SK-N-SH (cell line): ENCODE measurements at regions not wholly inside any gene's neighbourhood (a gene's known extent, or its start where the extent isn't known, plus 50 kb on each side); places are given as distances from the start of the nearest gene placed in this dataset.
A peak's percentile ranks its signal among the peaks of the same experiment; 100 is the strongest.

ENCODE experiments used
- CTCF ChIA-PET: fragments of 300-600, 350-600 bp; formaldehyde crosslinking; extraction: SDS; loops from one replicate; lab custom pipeline; 2021; lab: Yijun Ruan, JAX
- POLR2A ChIA-PET: fragments of 350-600 bp; sonication (Branson Sonifier 250); formaldehyde crosslinking; extraction: SDS; loops from one replicate; lab custom pipeline; 2020; ENCODE audit warnings: antibody characterized with exemption, inconsistent platforms; lab: Yijun Ruan, JAX
- DNase-seq: peaks from one replicate; pipeline ENCODE4 v3.0.0; 2012
- H2AFZ ChIP-seq: fragments of 200-600 bp; sonication (generic); 2 replicates; pipeline ENCODE4 v1.8.1; 2016; ENCODE audit warnings: antibody characterized with exemption, mild to moderate bottlenecking, low read depth
- H3F3A ChIP-seq: fragments of 200-600 bp; sonication (generic); replicated peaks from 2 replicates; pipeline ENCODE3; 2016; ENCODE audit warnings: antibody characterized with exemption, mild to moderate bottlenecking; ENCODE audit not compliant: insufficient read depth
- H3K27ac ChIP-seq, 2 experiments: fragments of 200-500 bp in 1 of 2; fragments of 200-600 bp in 1 of 2; sonication (Bioruptor generic) in 1 of 2; sonication (generic), shearing (Covaris generic) in 1 of 2; 2 replicates each; pipeline versions ENCODE4 v1.5.1 to v1.6.1; 2014 to 2016; ENCODE audit warnings: low read depth in 2 of 2, inconsistent platforms in 1 of 2, low read length in 1 of 2, mild to moderate bottlenecking in 1 of 2, mixed read lengths in 1 of 2
- H3K27me3 ChIP-seq: fragments of 200-600 bp; sonication (generic), shearing (Covaris generic); 2 replicates; pipeline ENCODE4 v1.6.1; 2016; ENCODE audit warnings: mixed run types; ENCODE audit not compliant: insufficient read depth
- H3K36me3 ChIP-seq, 2 experiments: fragments of 200-500 bp in 1 of 2; fragments of 200-600 bp in 1 of 2; sonication (Bioruptor generic) in 1 of 2; sonication (generic) in 1 of 2; replicated peaks in 1 of 2; 2 replicates each; pipeline versions ENCODE3 to v1.5.1; 2014 to 2016; ENCODE audit warnings: low read length in 1 of 2, mild to moderate bottlenecking in 1 of 2; ENCODE audit not compliant: insufficient read depth in 2 of 2, control insufficient read depth in 1 of 2
- H3K4me1 ChIP-seq, 2 experiments: fragments of 200-500 bp in 1 of 2; fragments of 200-600 bp in 1 of 2; sonication (Bioruptor generic) in 1 of 2; sonication (generic), shearing (Covaris generic) in 1 of 2; 2 replicates each; pipeline versions ENCODE4 v1.5.1 to v1.6.1; 2014 to 2016; ENCODE audit warnings: low read depth in 1 of 2, low read length in 1 of 2, mixed run types in 1 of 2; ENCODE audit not compliant: insufficient read depth in 2 of 2, control insufficient read depth in 1 of 2
- H3K4me2 ChIP-seq: fragments of 200-600 bp; sonication (generic), shearing (Covaris generic); 2 replicates; pipeline ENCODE4 v1.6.1; 2017; ENCODE audit warnings: mixed run types
- H3K4me3 ChIP-seq, 2 experiments: fragments of 200-500 bp in 1 of 2; fragments of 200-600 bp in 1 of 2; sonication (Bioruptor generic) in 1 of 2; sonication (generic), shearing (Covaris generic) in 1 of 2; 2 replicates each; pipeline versions ENCODE4 v1.5.1 to v1.8.1; 2014 to 2016; ENCODE audit warnings: low read depth in 2 of 2, inconsistent platforms in 1 of 2, low read length in 1 of 2, mild to moderate bottlenecking in 1 of 2, mixed read lengths in 1 of 2, moderate library complexity in 1 of 2
- H3K79me2 ChIP-seq: fragments of 200-600 bp; sonication (generic); 2 replicates; pipeline ENCODE4 v1.8.1; 2017; ENCODE audit warnings: mild to moderate bottlenecking; ENCODE audit not compliant: insufficient read depth
- H3K9ac ChIP-seq: fragments of 200-600 bp; sonication (generic); 2 replicates; pipeline ENCODE4 v1.6.1; 2017; ENCODE audit warnings: mixed run types
- H3K9me2 ChIP-seq: fragments of 200-600 bp; sonication (generic); 2 replicates; pipeline ENCODE4 v1.6.1; 2017; ENCODE audit warnings: mixed run types
- H3K9me3 ChIP-seq: fragments of 200-600 bp; sonication (generic); 2 replicates; pipeline ENCODE4 v1.6.1; 2017; ENCODE audit warnings: mixed run types, mild to moderate bottlenecking, moderate library complexity
- H4K20me1 ChIP-seq: fragments of 200-600 bp; sonication (generic); 2 replicates; pipeline ENCODE4 v1.6.1; 2017; ENCODE audit warnings: mild to moderate bottlenecking, mixed run types; ENCODE audit not compliant: insufficient read depth
- CTCF ChIP-seq: fragments of 200-600 bp; sonication (generic); IDR thresholded peaks from 2 replicates; pipeline ENCODE4 v1.6.1; 2017; ENCODE audit warnings: antibody characterized with exemption, mild to moderate bottlenecking, moderate library complexity
- JUND ChIP-seq: IDR thresholded peaks from 2 replicates; pipeline ENCODE4 v1.4.0; 2012
- NRF1 ChIP-seq: IDR thresholded peaks from 2 replicates; pipeline ENCODE4 v1.6.1; 2012; ENCODE audit warnings: low read depth, mild to moderate bottlenecking, low read length
- POLR2AphosphoS5 ChIP-seq: IDR thresholded peaks from 2 replicates; pipeline ENCODE4 v1.6.1; 2012; ENCODE audit warnings: low read depth, low read length
- RAD21 ChIP-seq: IDR thresholded peaks from 2 replicates; pipeline ENCODE4 v1.6.1; 2012; ENCODE audit warnings: mild to moderate bottlenecking, low read length
- RFX5 ChIP-seq: IDR thresholded peaks from 2 replicates; pipeline ENCODE4 v1.6.1; 2012; ENCODE audit warnings: mild to moderate bottlenecking, improper control_type of control experiment, low read length
- SIN3A ChIP-seq: IDR thresholded peaks from 2 replicates; pipeline ENCODE4 v1.6.1; 2012; ENCODE audit warnings: low read depth, mild to moderate bottlenecking, low read length, moderate library complexity, borderline replicate concordance
- TCF12 ChIP-seq: IDR thresholded peaks from 2 replicates; pipeline ENCODE4 v1.4.0; 2012
- TEAD4 ChIP-seq: IDR thresholded peaks from 2 replicates; pipeline ENCODE4 v1.4.0; 2012; ENCODE audit warnings: mild to moderate bottlenecking, borderline replicate concordance; ENCODE audit not compliant: insufficient read depth
- USF1 ChIP-seq: IDR thresholded peaks from 2 replicates; pipeline ENCODE4 v1.4.0; 2012; ENCODE audit warnings: low read depth, borderline replicate concordance
- WGBS: methylation state at CpG from one replicate; pipeline ENCODE4 v1.1.6; 2017; ENCODE audit warnings: low lambda C conversion rate; 5-methylcytosine and 5-hydroxymethylcytosine counted together

DNA sequence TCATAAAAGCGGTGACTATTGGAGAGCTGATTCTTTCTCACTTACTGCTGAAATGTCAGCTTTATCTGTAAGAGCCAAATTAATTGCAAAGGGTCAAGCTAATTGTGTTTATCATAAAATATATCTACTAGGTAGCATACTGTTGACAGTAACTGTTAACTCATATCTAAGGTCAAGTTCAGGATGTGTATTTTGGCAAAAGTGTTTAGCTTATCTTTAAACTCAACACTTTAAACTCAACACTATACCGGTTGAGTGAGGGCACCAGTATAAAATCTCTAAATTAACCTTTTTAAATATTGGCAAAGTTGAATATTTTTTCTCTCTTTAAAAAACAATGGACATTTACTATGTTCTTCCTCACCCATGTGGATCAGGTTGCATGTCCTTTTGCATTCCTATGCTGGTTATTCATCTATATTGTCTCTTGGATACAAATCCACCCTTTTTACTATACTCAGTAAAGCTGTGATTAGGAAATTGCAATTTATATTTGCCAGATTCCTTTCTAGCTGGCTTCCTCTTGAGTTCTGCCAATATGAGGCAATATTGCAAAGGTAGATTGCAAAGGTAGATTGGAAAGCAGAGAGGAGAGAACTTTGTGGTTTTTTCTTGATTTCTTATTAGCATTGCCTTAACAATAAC, 344.6 kb upstream of the DCBLD2 start:
- Histone ChIP-seq H3K9ac (no peak overlapping the region), H4K20me1 (no peaks in the 10 kb centered on the region), H3K36me3 (no peaks in the 10 kb centered on the region), H3K27me3 (no peaks in the 10 kb centered on the region), H3K27ac (peak overlapping the region in 1 of 2 experiments; percentile 28; a peak in 1 of 4 replicates), H3K79me2 (no peaks in the 10 kb centered on the region), H3K4me3 (no peak overlapping the region), H3K9me3 (no peaks in the 10 kb centered on the region), H3K9me2 (no peaks in the 10 kb centered on the region), H2AFZ (no peak overlapping the region), H3F3A (no peaks in the 10 kb centered on the region), H3K4me1 (no peaks in the 10 kb centered on the region; a peak in 1 of 4 replicates), H3K4me2 (no peak overlapping the region)
- 9% methylated on average over 2 of the region's 2 CpGs for WGBS
- ChIA-PET CTCF (no interaction called here), POLR2A (no interaction called here)
- DNase-seq: no peak
- TF ChIP-seq CTCF: no peak
- TF ChIP-seq USF1: no peak
- TF ChIP-seq TCF12: no peak
- no peak for TF ChIP-seq NRF1
- no peak for TF ChIP-seq POLR2AphosphoS5
- TF ChIP-seq JUND: no peak
- TF ChIP-seq SIN3A: no peak

DNA sequence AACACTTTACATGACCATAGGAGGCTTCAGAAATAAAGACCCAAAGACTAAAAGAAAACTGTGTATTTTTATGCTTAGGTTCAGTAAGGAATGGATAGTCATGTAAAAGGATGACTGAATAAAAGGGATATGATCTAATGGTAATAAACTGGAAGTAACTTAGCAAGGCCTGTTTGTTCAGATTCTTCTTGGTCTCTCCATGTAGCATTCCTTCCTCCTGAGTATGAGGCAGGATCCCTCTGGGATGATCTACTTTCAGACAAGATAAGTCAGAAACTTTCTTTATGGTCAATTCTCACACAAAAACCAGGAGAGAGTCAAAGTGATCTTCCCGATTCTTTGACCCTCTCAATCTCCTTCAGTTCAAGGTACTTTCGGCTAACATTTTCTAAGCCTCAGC, 340.8 kb upstream of the DCBLD2 start:
- no peak for DNase-seq

GRCh38 chr3:99240700-99241099, 339.2 kb upstream of the DCBLD2 start:
- no peak overlapping the region for H3K4me3 ChIP-seq
- no peaks in the 10 kb centered on the region for H4K20me1 ChIP-seq
- TF ChIP-seq TEAD4 (no peak), RAD21 (no peak), CTCF (no peak)
- TF ChIP-seq, all 33 proteins: peak for 0
- Histone ChIP-seq H2AFZ (no peak overlapping the region), H3F3A (no peaks in the 10 kb centered on the region), H3K9ac (no peak overlapping the region), H3K4me2 (no peak overlapping the region), H3K27me3 (no peaks in the 10 kb centered on the region), H3K4me1 (no peaks in the 10 kb centered on the region), H3K79me2 (no peaks in the 10 kb centered on the region), H3K9me3 (no peaks in the 10 kb centered on the region), H3K27ac (no peak overlapping the region), H3K9me2 (no peaks in the 10 kb centered on the region), H3K36me3 (no peaks in the 10 kb centered on the region)
- ChIA-PET CTCF (no interaction called here), POLR2A (no interaction called here)
- 2% methylated on average over 2 of the region's 2 CpGs for WGBS
- DNase-seq: no peak

More for the DNA sequence above, 340.8 kb upstream of the DCBLD2 start:
- H3K36me3 ChIP-seq: no peaks in the 10 kb centered on the region
- TF ChIP-seq SIN3A (no peak), RFX5 (no peak)
- H3K4me1 ChIP-seq: no peaks in the 10 kb centered on the region; a peak in 1 of 4 replicates
- no peaks in the 10 kb centered on the region for H3K9me3 ChIP-seq
- H4K20me1 ChIP-seq: no peaks in the 10 kb centered on the region
- H3K27me3 ChIP-seq: no peaks in the 10 kb centered on the region
- H3K79me2 ChIP-seq: no peaks in the 10 kb centered on the region
- ChIA-PET POLR2A (no interaction called here), CTCF (no interaction called here)
- H3F3A ChIP-seq: no peaks in the 10 kb centered on the region
- H3K4me2 ChIP-seq: peak overlapping the region; percentile 30; the same call in 1 of the 2 replicates
- no peak overlapping the region for H3K9ac ChIP-seq
- 4% methylated on average over 2 of the region's 2 CpGs for WGBS
- H2AFZ ChIP-seq: peak overlapping the region; percentile 32; the same call in 1 of the 2 replicates
- peak overlapping the region in 1 of 2 experiments; percentile 60; a peak in 2 of 4 replicates for H3K27ac ChIP-seq
- H3K4me3 ChIP-seq: no peak overlapping the region
- no peaks in the 10 kb centered on the region for H3K9me2 ChIP-seq
